Colonic mucosa (tissue), 4 donors: ENCODE measurements at regions not wholly inside any gene's neighbourhood (a gene's known extent, or its start where the extent isn't known, plus 50 kb on each side); places are given as distances from the start of the nearest gene placed in this dataset.
"Not testable (repeated sequence)": the region's sequence is repeated elsewhere in the genome, so short reads cannot be mapped to it uniquely, and the experiment has no call there.

ENCODE experiments used
- DNase-seq: peaks from one replicate; pipeline ENCODE4 v3.0.0-alpha.2; 2020
- H3K27ac ChIP-seq: fragments of 200-600 bp; one replicate; pipeline ENCODE4 v1.8.0; 2021
- H3K27me3 ChIP-seq: fragments of 200-600 bp; one replicate; pipeline ENCODE4 v1.8.0; 2021
- H3K36me3 ChIP-seq: fragments of 200-600 bp; one replicate; pipeline ENCODE4 v1.8.0; 2021
- H3K4me1 ChIP-seq: fragments of 200-600 bp; one replicate; pipeline ENCODE4 v1.8.0; 2021; ENCODE audit warnings: mild to moderate bottlenecking
- H3K4me3 ChIP-seq: fragments of 200-600 bp; one replicate; pipeline ENCODE4 v1.8.0; 2021
- H3K9ac ChIP-seq, 2 donors: one replicate each; pipeline ENCODE4 v1.7.0; 2013; ENCODE audit warnings: control low read depth in 2 of 2, low read depth in 2 of 2, low read length in 2 of 2
- H3K9me3 ChIP-seq: fragments of 200-600 bp; one replicate; pipeline ENCODE4 v1.8.0; 2021
- intact Hi-C: fragments of 100-400 bp; cut with DNase I; formaldehyde crosslinking; loops from one replicate; pipeline ENCODE4 v1.14.1; 2022
- TF ChIP-seq, protein P1 (sequence below): fragments of 200-600 bp; IDR thresholded peaks from one replicate; pipeline ENCODE4 v1.8.0; 2022; ENCODE audit warnings: antibody characterized with exemption, mild to moderate bottlenecking
- donor health status: healthy.
- donor health status: DM: no; HTN: no; CAD: no.
- donor health status: DM: no; HTN: no; CAD: no.

DNA sequence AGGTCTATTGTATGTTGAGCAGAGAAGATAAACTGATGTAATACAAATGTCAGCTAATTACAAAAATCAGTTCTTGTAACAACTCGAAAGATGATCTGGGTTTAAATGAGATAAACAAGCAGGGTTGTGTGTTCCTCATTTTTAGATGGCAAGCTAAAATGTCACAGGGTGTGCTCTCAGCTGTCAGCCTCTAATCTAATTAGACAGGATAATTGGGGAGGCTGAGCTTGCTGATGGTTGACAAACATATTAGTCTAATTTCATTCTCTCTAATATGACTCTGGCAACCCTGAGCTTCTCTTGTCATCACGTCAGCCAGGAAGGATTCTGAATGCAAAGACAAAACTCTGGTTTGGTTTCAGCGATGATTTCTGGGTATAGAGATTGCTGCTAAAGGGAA lies 335.3 kb upstream of the KAZN start:
- no peaks in the 10 kb centered on the region for H3K4me1 ChIP-seq
- intact Hi-C loops, result no loop called here

DNA sequence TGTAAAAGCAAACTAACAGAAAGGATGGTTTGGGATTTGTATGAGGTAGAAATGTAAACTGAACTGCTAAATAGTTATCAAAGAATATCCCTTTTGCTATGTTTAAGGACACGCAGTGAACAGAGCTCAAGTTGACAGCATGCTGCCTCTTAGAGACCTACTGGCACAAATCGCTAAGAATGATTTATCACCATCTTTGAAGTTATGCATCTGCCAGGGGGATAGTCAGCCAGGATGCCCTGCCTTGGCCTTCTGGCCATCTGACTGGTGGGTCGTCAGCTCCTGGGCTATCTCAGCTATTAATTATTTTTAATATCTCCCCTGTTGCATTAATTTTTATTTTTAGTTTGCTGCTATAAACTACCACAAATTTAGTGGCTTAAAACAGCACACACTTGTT lies 334.8 kb upstream of the KAZN start:
- H3K9me3 ChIP-seq, result no peaks in the 10 kb centered on the region
- TF ChIP-seq, protein P1, sequence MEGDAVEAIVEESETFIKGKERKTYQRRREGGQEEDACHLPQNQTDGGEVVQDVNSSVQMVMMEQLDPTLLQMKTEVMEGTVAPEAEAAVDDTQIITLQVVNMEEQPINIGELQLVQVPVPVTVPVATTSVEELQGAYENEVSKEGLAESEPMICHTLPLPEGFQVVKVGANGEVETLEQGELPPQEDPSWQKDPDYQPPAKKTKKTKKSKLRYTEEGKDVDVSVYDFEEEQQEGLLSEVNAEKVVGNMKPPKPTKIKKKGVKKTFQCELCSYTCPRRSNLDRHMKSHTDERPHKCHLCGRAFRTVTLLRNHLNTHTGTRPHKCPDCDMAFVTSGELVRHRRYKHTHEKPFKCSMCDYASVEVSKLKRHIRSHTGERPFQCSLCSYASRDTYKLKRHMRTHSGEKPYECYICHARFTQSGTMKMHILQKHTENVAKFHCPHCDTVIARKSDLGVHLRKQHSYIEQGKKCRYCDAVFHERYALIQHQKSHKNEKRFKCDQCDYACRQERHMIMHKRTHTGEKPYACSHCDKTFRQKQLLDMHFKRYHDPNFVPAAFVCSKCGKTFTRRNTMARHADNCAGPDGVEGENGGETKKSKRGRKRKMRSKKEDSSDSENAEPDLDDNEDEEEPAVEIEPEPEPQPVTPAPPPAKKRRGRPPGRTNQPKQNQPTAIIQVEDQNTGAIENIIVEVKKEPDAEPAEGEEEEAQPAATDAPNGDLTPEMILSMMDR, result no peak
- no peak overlapping the region for H3K27ac ChIP-seq
- H3K4me1 ChIP-seq, result no peaks in the 10 kb centered on the region
- intact Hi-C loops, result no loop called here
- no peaks in the 10 kb centered on the region for H3K36me3 ChIP-seq
- H3K27me3 ChIP-seq, result no peaks in the 10 kb centered on the region
- no peak for DNase-seq
- no peak overlapping the region for H3K4me3 ChIP-seq
- no peak overlapping the region for H3K9ac ChIP-seq

More for the DNA sequence above, 335.3 kb upstream of the KAZN start:
- Histone ChIP-seq H3K27me3 (no peaks in the 10 kb centered on the region), H3K4me3 (no peak overlapping the region), H3K9ac (no peak overlapping the region), H3K27ac (no peak overlapping the region), H3K36me3 (no peaks in the 10 kb centered on the region), H3K9me3 (no peaks in the 10 kb centered on the region)
- no peak for DNase-seq
- TF ChIP-seq, protein P1, result no peak

DNA sequence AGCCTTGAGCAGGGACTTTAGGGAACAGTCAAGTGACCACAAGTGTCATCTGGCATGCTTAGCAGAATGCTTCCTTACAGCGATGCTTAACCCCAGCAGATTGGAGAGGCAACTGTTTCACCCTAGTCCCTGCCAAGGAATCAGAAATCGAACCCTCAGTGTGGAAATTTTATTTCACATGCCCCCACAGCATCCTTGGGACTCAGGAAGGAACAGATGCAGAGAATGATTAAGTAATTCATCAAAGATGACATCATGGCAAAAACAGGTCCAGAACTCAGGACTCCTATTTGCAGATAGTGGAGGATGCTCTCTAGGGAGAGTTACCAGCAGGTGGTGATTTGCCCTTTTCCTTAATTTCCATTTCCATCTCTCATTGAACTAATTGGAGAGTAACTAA lies 333.0 kb upstream of the KAZN start:
- TF ChIP-seq, protein P1, result no peak
- intact Hi-C loops, result no loop called here

DNA sequence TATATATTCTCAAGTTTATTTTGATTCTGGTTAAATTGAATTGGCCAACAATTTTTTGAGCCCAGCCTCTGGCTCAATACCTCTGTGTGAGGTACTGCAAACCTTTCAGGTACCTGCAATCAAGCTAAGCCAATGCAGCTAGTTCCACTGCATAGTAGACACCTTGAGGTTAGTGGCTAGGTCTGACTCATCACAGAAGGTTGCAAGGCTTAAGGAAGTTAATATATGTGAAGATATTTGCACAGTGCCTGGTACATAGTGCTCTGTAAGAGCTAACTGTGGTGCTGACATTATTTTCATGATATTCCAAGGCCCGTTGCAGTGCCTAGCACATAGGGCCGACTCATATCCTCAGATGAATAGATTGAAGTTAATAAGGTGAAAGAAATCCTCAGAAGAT lies 330.5 kb upstream of the KAZN start:
- Histone ChIP-seq H3K4me1 (no peaks in the 10 kb centered on the region), H3K9me3 (no peaks in the 10 kb centered on the region), H3K27ac (no peak overlapping the region), H3K27me3 (no peaks in the 10 kb centered on the region), H3K36me3 (no peaks in the 10 kb centered on the region), H3K4me3 (no peak overlapping the region), H3K9ac (no peak overlapping the region)
- no peak for DNase-seq
- intact Hi-C loops, result no loop called here
- TF ChIP-seq, protein P1, result no peak

More for the DNA sequence above, 333.0 kb upstream of the KAZN start:
- H3K9me3 ChIP-seq, result no peaks in the 10 kb centered on the region
- H3K4me3 ChIP-seq, result no peak overlapping the region
- H3K9ac ChIP-seq, result no peak overlapping the region
- H3K27me3 ChIP-seq, result no peaks in the 10 kb centered on the region
- no peak for DNase-seq
- H3K27ac ChIP-seq, result no peak overlapping the region
- H3K4me1 ChIP-seq, result no peaks in the 10 kb centered on the region
- no peaks in the 10 kb centered on the region for H3K36me3 ChIP-seq

DNA sequence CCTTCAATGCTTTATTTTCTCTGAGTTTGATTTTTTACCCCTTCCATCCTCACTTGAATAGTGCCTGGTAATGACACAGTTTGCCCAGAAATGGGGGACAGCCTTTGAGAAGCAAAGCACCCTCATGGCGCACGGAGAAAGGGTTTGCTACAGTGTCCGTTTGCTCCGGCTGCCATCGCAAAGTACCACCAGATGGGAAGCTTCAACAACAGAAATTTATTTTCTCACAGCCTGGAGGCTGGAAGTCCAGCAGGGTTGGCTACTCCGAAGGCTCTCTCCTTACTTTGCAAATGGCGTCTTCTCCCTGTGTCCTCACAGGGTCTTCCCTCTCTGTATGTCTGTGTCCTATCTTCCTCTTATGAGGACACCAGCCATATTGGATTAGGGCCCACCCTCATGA lies 327.7 kb upstream of the KAZN start:
- H3K9me3 ChIP-seq, result no peaks in the 10 kb centered on the region
- H3K4me1 ChIP-seq, result no peaks in the 10 kb centered on the region
- no peaks in the 10 kb centered on the region for H3K27me3 ChIP-seq
- intact Hi-C loops, result no loop called here
- H3K27ac ChIP-seq, result no peak overlapping the region
- no peak for DNase-seq
- H3K4me3 ChIP-seq, result no peak overlapping the region
- TF ChIP-seq, protein P1, result no peak
- H3K9ac ChIP-seq, result no peak overlapping the region
- H3K36me3 ChIP-seq, result no peaks in the 10 kb centered on the region

DNA sequence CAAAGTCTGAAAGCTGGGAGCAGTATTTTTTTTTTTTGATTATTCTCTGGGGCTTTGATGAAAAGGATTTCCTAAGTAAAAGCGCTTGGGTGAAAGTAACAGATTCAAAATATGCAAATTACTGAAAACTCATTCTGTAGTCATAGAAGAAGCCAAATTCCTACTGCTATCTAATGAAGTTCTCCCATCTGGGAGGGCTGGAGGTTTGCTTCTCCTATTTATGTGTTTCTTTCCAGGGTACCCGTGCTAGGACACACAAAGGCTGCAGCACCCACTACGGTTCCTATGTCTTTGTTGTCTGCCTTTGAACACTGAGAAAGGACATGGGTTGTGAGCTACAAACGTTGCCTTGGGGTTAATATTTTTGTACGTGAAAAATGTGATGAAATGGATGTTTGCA lies 324.7 kb upstream of the KAZN start:
- no peak for DNase-seq
- TF ChIP-seq, protein P1, result no peak
- no peaks in the 10 kb centered on the region for H3K4me1 ChIP-seq
- H3K4me3 ChIP-seq, result no peak overlapping the region
- no peaks in the 10 kb centered on the region for H3K27me3 ChIP-seq
- no peak overlapping the region for H3K27ac ChIP-seq
- intact Hi-C loops, result no loop called here
- H3K9ac ChIP-seq, result no peak overlapping the region
- no peaks in the 10 kb centered on the region for H3K36me3 ChIP-seq
- no peaks in the 10 kb centered on the region for H3K9me3 ChIP-seq

DNA sequence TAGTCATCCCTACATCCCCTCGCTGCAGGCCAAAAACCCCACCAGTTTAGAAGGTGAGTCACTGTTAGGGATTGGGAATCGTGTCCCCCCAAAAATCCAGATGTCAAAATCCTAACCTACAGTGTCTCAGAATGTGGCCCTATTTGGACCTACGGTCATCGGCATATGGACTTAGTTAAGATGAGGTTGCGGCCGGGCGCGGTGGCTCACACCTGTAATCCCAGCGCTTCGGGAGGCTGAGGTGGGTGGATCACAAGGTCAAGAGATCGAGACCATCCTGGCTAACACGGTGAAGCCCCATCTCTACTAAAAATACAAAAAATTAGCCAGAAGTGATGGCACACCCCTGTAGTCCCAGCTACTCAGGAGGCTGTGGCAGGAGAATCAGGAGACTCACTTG lies 318.6 kb upstream of the KAZN start:
- H3K4me3 ChIP-seq, H3K9me3 ChIP-seq, H3K9ac ChIP-seq, DNase-seq, H3K27me3 ChIP-seq, H3K4me1 ChIP-seq, H3K36me3 ChIP-seq, H3K27ac ChIP-seq, intact Hi-C loops: not testable (repeated sequence)
